Activated naive CD8-positive, alpha-beta T cell treated with anti-CD3 and anti-CD28 coated beads, Interleukin-2, amount 50 U/mL, for 24 hours (primary cell): ENCODE measurements at regions not wholly inside any gene's neighbourhood (a gene's known extent, or its start where the extent isn't known, plus 50 kb on each side); places are given as distances from the start of the nearest gene placed in this dataset.

Experiments
- ATAC-seq: fragments of 150-1000 bp; cut with Tn5 transposase; one replicate; pipeline ENCODE4 v1.10.0; 2021
- DNase-seq: peaks from one replicate; pipeline ENCODE4 v3.0.0; 2021
- H3K27ac Mint-ChIP-seq: one replicate; pipeline ENCODE4 v1.8.0; 2021; ENCODE audit warnings: mild to moderate bottlenecking, mixed read lengths
- H3K27me3 Mint-ChIP-seq: one replicate; pipeline ENCODE4 v1.8.0; 2021; ENCODE audit warnings: mixed read lengths
- H3K36me3 Mint-ChIP-seq: one replicate; pipeline ENCODE4 v1.8.0; 2021; ENCODE audit warnings: low read depth, mixed read lengths
- H3K4me1 Mint-ChIP-seq: one replicate; pipeline ENCODE4 v1.8.0; 2021; ENCODE audit warnings: mixed read lengths
- H3K4me3 Mint-ChIP-seq: one replicate; pipeline ENCODE4 v1.8.0; 2021; ENCODE audit warnings: mild to moderate bottlenecking, moderate library complexity, mixed read lengths
- H3K9me3 Mint-ChIP-seq: one replicate; pipeline ENCODE4 v1.8.0; 2021; ENCODE audit warnings: mixed read lengths

DNA sequence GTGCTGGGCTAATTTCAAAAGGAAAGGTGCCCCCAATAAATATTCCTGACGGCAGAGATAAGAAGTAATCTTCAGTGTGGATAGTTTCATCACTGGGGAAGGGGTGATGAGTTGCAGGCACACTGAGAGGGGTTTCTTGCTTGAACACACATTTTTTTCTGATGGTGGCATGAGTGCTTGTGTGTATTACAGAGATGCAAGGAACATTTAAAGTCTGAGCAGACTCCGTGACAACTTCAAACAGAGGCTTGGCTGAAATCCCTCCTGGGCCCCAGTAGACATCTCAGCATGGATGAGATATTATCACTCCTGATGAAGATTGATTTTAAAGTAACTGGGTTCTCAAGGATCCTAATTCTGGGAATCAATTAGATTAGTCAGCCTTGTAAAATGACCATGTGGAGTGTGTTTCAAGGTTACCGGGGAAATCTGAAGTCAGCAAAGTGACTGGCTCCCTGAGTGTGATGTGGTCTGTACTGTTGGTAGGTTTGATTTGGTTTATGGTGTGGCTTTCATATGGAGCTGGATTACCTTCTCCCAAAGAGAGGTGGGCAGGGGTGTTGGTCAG is 435.8 kb upstream of the EEF2KMT start:
- Mint-ChIP-seq H3K9me3 (peaks cover 3% of the 10 kb centered on the region), H3K4me3 (no peak overlapping the region), H3K4me1 (no peaks in the 10 kb centered on the region), H3K36me3 (no peaks in the 10 kb centered on the region), H3K27me3 (no peaks in the 10 kb centered on the region), H3K27ac (no peak overlapping the region)
- DNase-seq = no peak
- ATAC-seq = no peak

DNA sequence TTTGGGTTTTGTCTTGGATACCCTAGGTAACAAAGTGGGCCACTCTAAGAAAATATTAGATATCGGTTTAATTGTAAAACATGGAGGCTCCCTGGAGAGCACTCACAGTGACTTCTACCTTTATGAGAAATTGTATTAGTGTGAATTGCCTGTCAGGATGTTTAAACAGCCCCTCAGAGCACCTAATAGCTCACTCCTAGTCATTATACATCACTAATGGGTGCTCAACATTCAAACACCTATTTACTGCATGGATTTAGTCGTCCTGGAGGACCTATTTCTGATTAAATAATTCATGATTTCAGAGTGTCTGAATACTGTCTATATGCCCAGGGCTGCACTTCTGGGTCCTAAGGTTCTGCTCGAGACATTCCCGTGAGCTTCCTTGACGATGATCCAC is 430.2 kb upstream of the EEF2KMT start:
- H3K9me3 Mint-ChIP-seq = peaks cover 3% of the 10 kb centered on the region
- no peaks in the 10 kb centered on the region for H3K4me1 Mint-ChIP-seq
- ATAC-seq = no peak
- H3K4me3 Mint-ChIP-seq = no peak overlapping the region
- peaks cover 5% of the 10 kb centered on the region for H3K27me3 Mint-ChIP-seq
- no peak overlapping the region for H3K27ac Mint-ChIP-seq
- no peaks in the 10 kb centered on the region for H3K36me3 Mint-ChIP-seq
- DNase-seq = no peak

DNA sequence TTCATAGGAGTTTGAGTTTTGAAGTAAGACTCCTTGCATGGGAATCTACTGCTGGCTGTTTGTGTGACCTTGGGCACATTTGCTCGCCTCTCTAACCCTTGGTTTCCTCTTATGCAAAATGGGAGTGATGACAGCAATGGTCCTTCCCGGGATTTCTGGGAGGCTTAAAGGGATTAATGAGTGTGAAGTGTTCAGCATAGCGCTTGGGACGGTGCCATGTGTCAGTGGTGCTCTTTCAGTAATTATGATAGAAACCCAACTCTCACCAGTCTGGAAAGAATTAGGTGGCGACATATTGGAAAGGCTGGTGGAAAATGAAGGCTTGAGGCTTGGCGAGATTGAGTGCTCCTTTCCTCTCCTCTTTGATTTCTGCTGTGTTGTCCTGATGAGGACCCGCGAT is 429.2 kb upstream of the EEF2KMT start:
- Mint-ChIP-seq H3K9me3 (peaks cover 3% of the 10 kb centered on the region), H3K27ac (no peak overlapping the region), H3K36me3 (no peaks in the 10 kb centered on the region), H3K27me3 (peaks cover 5% of the 10 kb centered on the region), H3K4me1 (no peaks in the 10 kb centered on the region), H3K4me3 (no peak overlapping the region)
- ATAC-seq (no peak), DNase-seq (no peak)

DNA sequence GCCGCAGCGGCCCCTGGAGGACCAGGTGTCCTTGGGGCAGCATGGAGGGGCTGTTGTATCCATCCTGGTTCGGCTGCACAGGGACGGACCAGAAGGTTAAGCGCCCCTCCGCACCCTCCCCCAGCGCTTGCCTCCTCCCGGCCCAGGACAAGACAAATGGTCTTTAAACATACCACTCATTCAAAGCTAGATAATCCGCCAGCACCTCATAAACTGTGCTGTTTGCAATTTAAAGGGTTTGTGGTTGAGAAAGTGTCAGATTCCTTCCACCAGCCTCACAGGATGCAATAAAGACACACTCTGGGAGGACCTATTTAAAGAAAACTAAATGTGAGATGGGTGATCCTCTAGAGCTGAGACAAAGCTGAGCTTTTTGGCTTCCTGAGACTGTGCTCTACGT is 426.2 kb upstream of the EEF2KMT start:
- no peak for ATAC-seq
- H3K36me3 Mint-ChIP-seq = no peaks in the 10 kb centered on the region
- no peak overlapping the region for H3K27ac Mint-ChIP-seq
- no peak overlapping the region for H3K4me3 Mint-ChIP-seq
- H3K4me1 Mint-ChIP-seq = no peaks in the 10 kb centered on the region
- H3K27me3 Mint-ChIP-seq = peaks cover 7% of the 10 kb centered on the region
- peaks cover 4% of the 10 kb centered on the region for H3K9me3 Mint-ChIP-seq
- DNase-seq = no peak

GRCh38 chr16:5516115-5516514 is 418.5 kb upstream of the EEF2KMT start:
- Mint-ChIP-seq H3K27me3 (peaks cover 2% of the 10 kb centered on the region), H3K36me3 (no peaks in the 10 kb centered on the region), H3K9me3 (peaks cover 15% of the 10 kb centered on the region), H3K4me1 (no peaks in the 10 kb centered on the region), H3K27ac (no peak overlapping the region), H3K4me3 (no peak overlapping the region)
- DNase-seq (no peak), ATAC-seq (no peak)

DNA sequence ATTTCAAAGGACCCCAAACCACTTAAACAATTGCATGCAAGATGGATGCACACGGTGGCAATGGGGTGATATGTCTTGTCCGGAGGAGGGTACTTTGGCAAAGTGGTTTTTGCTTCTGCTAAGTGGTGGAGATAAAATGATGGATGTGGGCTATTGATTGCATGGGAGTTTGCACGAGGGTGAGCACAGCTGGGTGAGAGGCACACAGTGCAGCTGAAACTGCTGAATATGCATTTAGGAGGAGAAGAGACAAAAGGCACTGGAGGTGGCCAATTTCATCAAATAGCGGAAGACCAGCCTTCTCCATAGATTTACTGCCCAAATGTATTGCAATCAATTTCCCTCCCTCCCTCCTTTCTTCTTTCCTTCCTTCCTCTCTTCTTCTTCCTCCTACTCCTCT is 414.4 kb upstream of the EEF2KMT start:
- ATAC-seq = no peak
- Mint-ChIP-seq H3K36me3 (no peaks in the 10 kb centered on the region), H3K4me3 (no peak overlapping the region), H3K27ac (no peak overlapping the region), H3K4me1 (no peaks in the 10 kb centered on the region), H3K27me3 (no peaks in the 10 kb centered on the region), H3K9me3 (peaks cover 11% of the 10 kb centered on the region)
- DNase-seq = no peak

GRCh38 chr16:5510819-5511370 is 413.3 kb upstream of the EEF2KMT start:
- Mint-ChIP-seq H3K4me1 (no peaks in the 10 kb centered on the region), H3K4me3 (no peak overlapping the region), H3K9me3 (peaks cover 6% of the 10 kb centered on the region), H3K36me3 (no peaks in the 10 kb centered on the region), H3K27ac (no peak overlapping the region), H3K27me3 (no peaks in the 10 kb centered on the region)
- ATAC-seq (no peak), DNase-seq (no peak)

DNA sequence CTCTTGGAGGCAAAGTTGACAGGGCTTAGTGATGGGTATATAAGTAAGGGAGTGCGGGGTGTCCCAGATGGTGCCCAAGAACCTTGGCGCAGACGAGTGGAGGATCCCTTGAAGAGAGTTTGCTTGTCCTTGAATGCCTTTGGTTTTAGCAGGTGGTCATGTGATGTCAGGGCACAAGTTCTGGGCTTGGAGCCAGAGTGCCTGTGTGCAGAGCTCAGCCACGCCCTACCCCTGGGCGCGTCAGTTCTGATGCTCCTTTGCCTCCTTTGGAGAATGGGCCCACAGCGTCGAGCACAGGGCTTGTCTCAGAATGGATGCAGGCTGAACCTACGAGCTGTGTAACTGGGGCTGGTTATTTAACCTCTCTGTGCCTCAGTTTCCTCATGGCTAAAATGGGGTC is 412.2 kb upstream of the EEF2KMT start:
- DNase-seq (no peak), ATAC-seq (no peak)
- no peak overlapping the region for H3K4me3 Mint-ChIP-seq
- H3K4me1 Mint-ChIP-seq = no peaks in the 10 kb centered on the region
- H3K27ac Mint-ChIP-seq = no peak overlapping the region
- H3K9me3 Mint-ChIP-seq = peaks cover 6% of the 10 kb centered on the region
- H3K36me3 Mint-ChIP-seq = no peaks in the 10 kb centered on the region
- H3K27me3 Mint-ChIP-seq = no peaks in the 10 kb centered on the region

DNA sequence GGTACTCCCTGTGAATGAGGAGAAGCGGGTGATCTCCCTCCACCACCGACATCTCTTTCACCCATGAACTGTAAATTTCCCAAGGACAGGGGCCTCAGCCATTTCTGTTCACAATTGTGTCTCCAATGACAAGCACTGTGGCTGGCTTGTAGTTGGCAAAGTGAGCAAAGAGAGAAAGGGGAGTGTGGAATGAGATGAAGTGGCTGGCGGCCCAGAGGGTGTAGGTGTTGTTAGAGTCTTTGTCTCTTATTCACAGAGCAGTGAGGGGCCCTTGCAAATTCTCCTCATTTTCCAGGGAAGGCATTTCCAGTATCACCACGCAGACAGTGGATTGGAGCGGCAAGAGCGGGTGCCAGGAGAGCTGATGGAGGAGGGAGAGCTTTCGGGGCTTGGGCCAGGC is 411.7 kb upstream of the EEF2KMT start:
- Mint-ChIP-seq H3K4me3 (no peak overlapping the region), H3K36me3 (no peaks in the 10 kb centered on the region), H3K4me1 (no peaks in the 10 kb centered on the region), H3K9me3 (peaks cover 4% of the 10 kb centered on the region), H3K27me3 (no peaks in the 10 kb centered on the region), H3K27ac (no peak overlapping the region)
- DNase-seq (no peak), ATAC-seq (no peak)

DNA sequence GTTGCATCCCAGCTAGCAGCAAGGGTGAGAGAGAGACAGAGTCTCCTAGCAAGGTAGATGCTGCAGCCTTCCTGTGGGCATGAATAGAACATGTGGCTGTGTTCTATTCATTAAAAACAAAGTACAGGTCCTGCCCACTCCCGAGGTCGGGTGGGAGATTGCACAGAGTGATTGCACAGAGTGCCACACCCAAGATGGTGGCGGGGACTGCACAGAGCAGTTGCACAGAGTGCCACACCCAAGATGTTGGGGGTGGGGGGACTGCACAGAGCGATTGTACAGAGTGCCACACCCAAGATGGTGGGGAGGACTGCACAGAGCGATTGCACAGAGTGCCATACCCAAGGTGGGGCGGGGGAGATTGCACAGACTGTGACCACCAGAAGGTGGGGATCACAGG is 410.8 kb upstream of the EEF2KMT start:
- H3K36me3 Mint-ChIP-seq = no peaks in the 10 kb centered on the region
- no peaks in the 10 kb centered on the region for H3K9me3 Mint-ChIP-seq
- DNase-seq = no peak
- H3K27me3 Mint-ChIP-seq = no peaks in the 10 kb centered on the region
- H3K4me3 Mint-ChIP-seq = no peak overlapping the region
- no peak overlapping the region for H3K27ac Mint-ChIP-seq
- ATAC-seq = no peak
- H3K4me1 Mint-ChIP-seq = no peaks in the 10 kb centered on the region

- no peak overlapping the region for H3K27ac Mint-ChIP-seq
- no peaks in the 10 kb centered on the region for H3K9me3 Mint-ChIP-seq
- H3K4me1 Mint-ChIP-seq = no peaks in the 10 kb centered on the region
- DNase-seq (no peak), ATAC-seq (no peak)
- H3K27me3 Mint-ChIP-seq = no peaks in the 10 kb centered on the region
- H3K4me3 Mint-ChIP-seq = no peak overlapping the region
- no peaks in the 10 kb centered on the region for H3K36me3 Mint-ChIP-seq
These were observed 408.4 kb upstream of the EEF2KMT start for GRCh38 chr16:5506021-5506420.

DNA sequence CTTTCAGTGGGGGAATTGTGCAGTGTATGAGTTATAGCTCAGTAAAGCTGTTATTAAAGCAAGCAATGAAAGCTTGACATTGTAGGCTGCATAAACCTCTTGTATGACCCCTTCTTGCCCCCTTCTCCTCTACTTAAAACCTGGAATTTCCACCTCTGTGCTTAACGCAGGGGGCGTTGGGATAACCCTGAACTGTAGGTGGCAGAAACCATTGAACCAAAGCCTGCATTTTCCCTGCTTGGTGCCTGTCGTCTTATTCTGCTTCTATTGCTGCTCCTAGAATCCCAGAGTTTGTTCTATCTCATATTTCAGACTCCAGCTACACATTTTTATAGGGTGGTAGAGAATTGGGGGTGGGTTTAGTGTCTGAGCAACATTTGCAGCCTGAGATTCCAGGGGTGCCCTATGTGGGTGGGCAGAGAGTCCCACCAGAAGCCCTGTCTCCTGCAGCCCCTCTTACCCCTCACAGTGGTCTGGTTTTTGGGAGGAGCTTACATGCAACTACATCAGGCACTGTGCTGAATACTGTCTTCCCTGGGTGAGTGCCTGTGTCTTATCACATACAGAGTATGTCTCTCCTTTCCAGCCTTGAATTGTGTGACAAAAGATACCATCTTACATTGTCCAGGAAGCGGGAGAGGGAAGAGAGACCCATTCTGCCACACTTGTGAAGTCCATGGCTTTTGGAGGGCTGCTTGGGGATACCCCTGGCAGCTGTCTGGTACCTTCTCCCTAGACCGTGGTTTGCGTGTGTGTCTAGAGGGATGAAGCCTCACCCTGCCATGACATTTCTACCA is 407.7 kb upstream of the EEF2KMT start:
- ATAC-seq (no peak), DNase-seq (no peak)
- Mint-ChIP-seq H3K36me3 (no peaks in the 10 kb centered on the region), H3K9me3 (no peaks in the 10 kb centered on the region), H3K27me3 (no peaks in the 10 kb centered on the region), H3K4me3 (no peak overlapping the region), H3K27ac (no peak overlapping the region), H3K4me1 (no peaks in the 10 kb centered on the region)

DNA sequence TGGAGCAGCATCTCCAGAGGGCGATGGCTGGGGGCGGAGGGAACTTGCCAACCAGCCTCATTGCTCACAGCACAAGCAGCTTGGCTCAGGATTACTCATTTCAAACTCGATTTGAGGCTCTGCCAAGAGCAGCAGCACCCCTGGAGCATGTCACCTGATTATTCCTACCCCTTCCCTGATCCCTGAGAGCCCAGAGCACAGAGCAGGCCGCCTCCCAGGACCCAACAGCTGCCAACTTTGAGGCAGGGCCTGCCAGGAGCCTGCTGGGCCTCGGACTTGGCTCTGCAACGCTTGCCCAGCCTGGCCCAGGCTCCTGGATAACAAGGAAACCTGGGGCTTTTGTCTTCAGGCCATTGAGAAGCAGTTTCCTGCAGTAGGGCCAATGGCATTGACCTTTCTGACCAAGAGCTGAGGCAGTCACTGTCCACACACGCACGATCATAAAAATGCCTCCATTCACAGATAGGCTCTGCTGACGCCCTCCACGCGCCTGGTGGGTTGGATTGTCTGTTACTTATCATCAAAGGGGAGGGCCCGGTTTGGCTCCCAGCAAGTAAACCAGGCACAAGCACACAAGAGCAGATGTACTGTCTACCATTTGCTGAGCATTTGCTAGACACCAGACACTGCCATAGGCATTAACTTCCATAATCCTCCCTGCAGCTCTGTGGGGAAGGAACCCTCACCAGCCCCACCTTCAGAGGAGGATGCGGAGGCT is 406.6 kb upstream of the EEF2KMT start:
- Mint-ChIP-seq H3K36me3 (no peaks in the 10 kb centered on the region), H3K27me3 (no peaks in the 10 kb centered on the region), H3K9me3 (no peaks in the 10 kb centered on the region), H3K4me1 (no peaks in the 10 kb centered on the region), H3K27ac (no peak overlapping the region), H3K4me3 (no peak overlapping the region)
- ATAC-seq (no peak), DNase-seq (no peak)

GRCh38 chr16:5502944-5503343 is 405.3 kb upstream of the EEF2KMT start:
- Mint-ChIP-seq H3K27ac (no peak overlapping the region), H3K4me3 (no peak overlapping the region), H3K27me3 (no peaks in the 10 kb centered on the region), H3K4me1 (no peaks in the 10 kb centered on the region), H3K36me3 (no peaks in the 10 kb centered on the region), H3K9me3 (no peaks in the 10 kb centered on the region)
- ATAC-seq = no peak
- no peak for DNase-seq

DNA sequence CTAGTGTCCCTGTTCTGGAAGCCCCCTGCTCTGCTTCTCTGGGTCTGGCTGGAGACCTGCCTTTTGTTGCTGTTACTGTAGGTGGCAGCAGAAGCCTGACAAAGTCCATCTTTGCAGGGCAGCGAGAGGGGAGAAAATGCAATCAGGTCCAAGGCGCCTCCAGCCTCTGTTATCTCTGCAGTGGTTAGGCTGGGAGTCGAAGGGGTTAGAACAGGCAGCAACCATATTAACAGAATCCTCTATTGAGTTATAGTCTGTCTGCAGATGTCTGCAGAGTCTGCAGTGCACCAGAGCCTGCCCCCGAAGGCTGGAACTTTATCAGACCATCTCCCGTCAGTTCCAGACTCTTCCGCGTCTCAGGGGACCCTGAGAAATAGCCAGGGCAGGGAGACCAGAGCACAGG is 404.9 kb upstream of the EEF2KMT start:
- no peaks in the 10 kb centered on the region for H3K36me3 Mint-ChIP-seq
- no peaks in the 10 kb centered on the region for H3K27me3 Mint-ChIP-seq
- H3K27ac Mint-ChIP-seq = no peak overlapping the region
- no peaks in the 10 kb centered on the region for H3K9me3 Mint-ChIP-seq
- no peaks in the 10 kb centered on the region for H3K4me1 Mint-ChIP-seq
- DNase-seq = no peak
- ATAC-seq = no peak
- no peak overlapping the region for H3K4me3 Mint-ChIP-seq
